ENCODE measurements at regions not wholly inside any gene's neighbourhood (a gene's known extent, or its start where the extent isn't known, plus 50 kb on each side); places are given as distances from the start of the nearest gene placed in this dataset.

DNA sequence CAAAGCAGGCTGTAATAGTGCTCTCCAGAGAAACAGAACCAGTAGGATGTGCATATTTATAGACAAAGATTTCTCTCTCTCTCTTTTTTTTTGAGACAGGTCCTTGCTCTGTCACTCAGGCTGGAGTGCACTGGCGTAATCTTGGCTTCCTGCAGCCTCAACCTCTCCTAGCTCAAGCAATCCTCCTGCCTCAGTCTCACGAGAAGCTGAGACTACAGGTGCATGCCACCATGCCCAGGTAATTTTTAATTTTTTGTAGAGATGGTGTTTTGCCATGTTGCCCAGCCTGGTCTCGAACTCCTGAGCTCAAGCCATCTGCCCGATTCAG is 67.1 kb upstream of the CHD2 start:
- TF ChIP-seq, protein P1, sequence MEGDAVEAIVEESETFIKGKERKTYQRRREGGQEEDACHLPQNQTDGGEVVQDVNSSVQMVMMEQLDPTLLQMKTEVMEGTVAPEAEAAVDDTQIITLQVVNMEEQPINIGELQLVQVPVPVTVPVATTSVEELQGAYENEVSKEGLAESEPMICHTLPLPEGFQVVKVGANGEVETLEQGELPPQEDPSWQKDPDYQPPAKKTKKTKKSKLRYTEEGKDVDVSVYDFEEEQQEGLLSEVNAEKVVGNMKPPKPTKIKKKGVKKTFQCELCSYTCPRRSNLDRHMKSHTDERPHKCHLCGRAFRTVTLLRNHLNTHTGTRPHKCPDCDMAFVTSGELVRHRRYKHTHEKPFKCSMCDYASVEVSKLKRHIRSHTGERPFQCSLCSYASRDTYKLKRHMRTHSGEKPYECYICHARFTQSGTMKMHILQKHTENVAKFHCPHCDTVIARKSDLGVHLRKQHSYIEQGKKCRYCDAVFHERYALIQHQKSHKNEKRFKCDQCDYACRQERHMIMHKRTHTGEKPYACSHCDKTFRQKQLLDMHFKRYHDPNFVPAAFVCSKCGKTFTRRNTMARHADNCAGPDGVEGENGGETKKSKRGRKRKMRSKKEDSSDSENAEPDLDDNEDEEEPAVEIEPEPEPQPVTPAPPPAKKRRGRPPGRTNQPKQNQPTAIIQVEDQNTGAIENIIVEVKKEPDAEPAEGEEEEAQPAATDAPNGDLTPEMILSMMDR (IDR thresholded peaks at IDR 0.05): no peak
- Mint-ChIP-seq H3K9me3 (no peaks in the 10 kb centered on the region), H3K4me1 (ENCODE audit: low read depth) (peaks cover 29% of the 10 kb centered on the region), H3K27me3 (ENCODE audit: insufficient read depth) (peaks cover 2% of the 10 kb centered on the region; the same call in 1 of the 2 replicates), H3K36me3 (ENCODE audit: low read depth) (no peaks in the 10 kb centered on the region), H3K4me3 (no peak overlapping the region; the same call in 1 of the 2 replicates), H3K27ac (peak overlapping the region; percentile 95; the same call in 1 of the 2 replicates)
- DNase-seq: no peak

DNA sequence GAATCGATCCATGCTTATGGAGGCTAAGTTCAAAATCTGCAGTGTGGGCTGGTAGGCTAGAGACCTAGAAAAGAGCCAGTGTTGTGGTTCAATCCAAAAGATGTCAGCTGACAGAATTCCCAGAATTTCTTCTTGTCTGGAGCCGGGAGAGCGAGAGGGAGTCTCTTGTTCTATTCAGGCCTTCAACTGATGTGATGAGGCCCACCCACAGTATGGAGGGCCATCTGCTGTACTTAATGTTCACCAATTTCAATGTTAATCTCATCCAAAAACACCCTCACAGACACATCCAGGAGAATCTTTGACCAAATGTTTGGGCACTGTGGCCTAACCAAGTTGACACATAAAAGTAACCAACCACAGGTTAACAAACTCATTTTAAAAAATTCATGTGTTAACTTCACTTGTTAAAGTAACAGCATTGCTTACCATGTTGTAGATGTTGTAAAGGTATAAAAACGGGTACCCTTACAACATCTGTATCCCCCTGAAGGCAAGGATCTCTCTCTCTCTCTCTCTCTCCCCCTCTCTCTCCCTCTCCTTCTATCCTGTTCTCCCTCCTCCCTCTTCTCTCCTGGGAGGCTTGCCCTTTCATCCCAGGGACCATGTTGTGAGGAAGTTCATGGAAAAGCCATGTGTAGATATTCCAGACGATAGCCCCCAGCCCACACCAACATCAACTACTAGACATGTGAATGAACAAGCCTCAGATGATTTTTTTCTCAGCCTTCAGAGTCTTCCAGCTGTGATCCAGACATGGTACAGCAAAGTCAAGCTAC is 66.4 kb upstream of the CHD2 start:
- Mint-ChIP-seq H3K4me1 (ENCODE audit: low read depth) (peaks cover 29% of the 10 kb centered on the region), H3K9me3 (no peaks in the 10 kb centered on the region), H3K4me3 (no peak overlapping the region), H3K36me3 (ENCODE audit: low read depth) (no peaks in the 10 kb centered on the region), H3K27me3 (ENCODE audit: insufficient read depth) (peaks cover 2% of the 10 kb centered on the region; the same call in 1 of the 2 replicates), H3K27ac (peak overlapping the region; percentile 95)
- DNase-seq: no peak
- TF ChIP-seq, protein P1 (IDR thresholded peaks at IDR 0.05): no peak

DNA sequence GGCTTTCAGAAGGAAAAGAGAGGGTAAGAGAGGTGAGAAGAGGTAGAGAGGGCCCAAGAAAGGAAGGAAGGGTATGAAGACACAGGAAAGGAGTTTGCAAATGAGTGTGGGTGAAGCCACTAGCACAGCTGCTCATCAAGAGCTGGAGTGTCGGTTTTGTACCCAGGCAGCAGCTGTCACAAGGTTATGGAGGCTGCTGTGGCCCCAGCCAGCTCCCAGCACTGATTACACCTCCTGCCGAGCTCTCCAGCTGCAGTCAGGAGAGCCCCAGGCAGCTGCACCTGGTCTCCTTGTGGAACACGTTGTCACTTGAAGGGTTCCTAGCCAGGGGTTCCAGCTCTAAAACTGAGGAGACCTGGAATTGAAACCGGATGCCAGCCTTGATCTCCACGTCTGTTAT is 60.4 kb upstream of the CHD2 start:
- TF ChIP-seq, protein P1 (IDR thresholded peaks at IDR 0.05): no peak
- DNase-seq: no peak
- Mint-ChIP-seq H3K4me3 (no peak overlapping the region), H3K27me3 (ENCODE audit: insufficient read depth) (no peaks in the 10 kb centered on the region), H3K9me3 (no peaks in the 10 kb centered on the region), H3K27ac (no peak overlapping the region), H3K4me1 (ENCODE audit: low read depth) (peaks cover under 1% of the 10 kb centered on the region), H3K36me3 (ENCODE audit: low read depth) (no peaks in the 10 kb centered on the region)

DNA sequence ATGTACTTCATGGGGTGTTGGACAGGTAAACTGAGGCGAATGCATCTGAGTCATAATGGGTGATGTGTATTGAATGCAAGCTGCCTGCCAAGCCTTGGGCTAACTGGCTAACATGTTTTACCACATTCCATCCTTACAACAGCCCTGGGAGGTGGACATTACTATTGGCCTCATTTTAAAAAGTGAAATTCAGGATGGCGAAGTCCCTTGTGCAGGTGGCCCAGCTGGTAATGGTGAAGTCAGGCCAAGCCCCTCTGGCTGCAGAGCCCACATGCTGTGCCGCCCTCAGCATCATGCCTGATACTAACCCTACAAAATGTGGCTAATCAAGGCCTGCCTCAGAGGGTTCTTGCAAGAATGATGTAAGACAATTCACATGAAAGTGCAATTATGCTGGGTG is 60.0 kb upstream of the CHD2 start:
- no peaks in the 10 kb centered on the region for H3K27me3 Mint-ChIP-seq (ENCODE audit: insufficient read depth)

DNA sequence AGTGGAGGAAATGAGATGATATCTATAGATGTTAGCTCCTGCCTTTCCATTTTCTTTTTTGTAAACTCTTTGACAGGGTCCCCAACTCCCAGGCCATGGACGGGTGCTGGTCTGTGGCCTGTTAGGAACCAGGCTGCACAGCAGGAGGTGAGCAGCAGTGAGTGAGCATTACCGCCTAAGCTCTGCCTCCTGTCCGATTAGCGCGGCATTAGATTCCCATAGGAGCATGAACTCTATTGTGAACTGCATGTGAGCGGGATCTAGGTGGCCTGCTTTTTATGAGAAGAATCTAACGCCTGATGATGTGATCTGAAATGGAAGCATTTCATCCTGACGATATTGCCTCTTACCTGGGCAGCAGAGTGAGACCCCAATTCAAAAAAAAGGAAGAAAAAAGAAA is 56.8 kb upstream of the CHD2 start:
- Mint-ChIP-seq H3K27me3 (ENCODE audit: insufficient read depth) (no peaks in the 10 kb centered on the region), H3K4me3 (no peak overlapping the region), H3K9me3 (no peaks in the 10 kb centered on the region), H3K4me1 (ENCODE audit: low read depth) (peaks cover 25% of the 10 kb centered on the region), H3K36me3 (ENCODE audit: low read depth) (no peaks in the 10 kb centered on the region), H3K27ac (no peak overlapping the region)
- no peak for DNase-seq
- TF ChIP-seq, protein P1 (IDR thresholded peaks at IDR 0.05): no peak

More for the DNA sequence above, 60.0 kb upstream of the CHD2 start:
- TF ChIP-seq, protein P1 (IDR thresholded peaks at IDR 0.05): no peak
- no peak overlapping the region for H3K4me3 Mint-ChIP-seq
- H3K9me3 Mint-ChIP-seq: no peaks in the 10 kb centered on the region
- no peak for DNase-seq
- H3K27ac Mint-ChIP-seq: no peak overlapping the region
- peaks cover 5% of the 10 kb centered on the region for H3K4me1 Mint-ChIP-seq (ENCODE audit: low read depth)
- no peaks in the 10 kb centered on the region for H3K36me3 Mint-ChIP-seq (ENCODE audit: low read depth)

Measured in HFFc6 (cell line).